NCI-H526 treated with DMSO at 0.1 percent for 48 hours (cell line): ENCODE measurements at regions not wholly inside any gene's neighbourhood (a gene's known extent, or its start where the extent isn't known, plus 50 kb on each side); places are given as distances from the start of the nearest gene placed in this dataset.
A peak's percentile ranks its signal among the peaks of the same experiment; 100 is the strongest.
"Not testable (repeated sequence)": the region's sequence is repeated elsewhere in the genome, so short reads cannot be mapped to it uniquely, and the experiment has no call there.

Experiments used
- DNase-seq: peaks from one replicate; lab custom pipeline; 2025; lab: John Stamatoyannopoulos, UW

DNA sequence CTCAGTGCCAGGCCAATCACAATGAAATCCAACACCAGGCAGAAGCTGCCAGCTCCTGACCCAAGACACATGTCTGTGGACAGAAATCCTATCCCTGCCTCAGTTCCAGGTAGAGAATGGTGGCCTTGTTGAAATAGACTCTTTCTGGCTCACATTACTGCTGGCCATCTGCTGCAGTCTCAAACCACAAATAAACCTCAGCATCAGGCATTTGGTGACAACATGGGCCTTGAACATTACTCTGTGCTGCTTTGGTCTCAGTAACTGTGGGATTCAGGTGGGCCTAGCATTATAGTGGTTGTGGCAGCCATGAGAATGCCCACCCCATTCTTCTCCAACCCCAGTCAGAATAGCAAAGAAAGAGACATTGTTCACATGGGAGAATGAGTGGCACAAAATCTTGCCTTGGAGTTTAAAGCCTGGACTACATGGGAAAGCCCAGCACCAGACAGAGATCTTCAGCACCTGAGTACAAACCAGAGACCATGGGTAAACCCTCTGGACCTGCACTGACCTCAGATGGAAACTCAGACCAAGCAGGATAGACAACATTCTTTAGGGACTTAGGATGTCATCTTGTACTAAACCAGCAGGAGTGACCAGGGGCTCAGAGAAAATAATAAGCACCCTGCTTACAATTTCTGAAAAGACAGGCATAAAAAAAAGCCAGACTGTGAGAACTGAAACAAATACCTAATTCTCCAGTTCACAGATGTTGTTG, 50.4 kb upstream of the TRAM1L1 start:
- DNase-seq, result no peak

- DNase-seq, result no peak
Measured at GRCh38 chr4:117137145-117137544, 51.8 kb upstream of the TRAM1L1 start.

GRCh38 chr4:117138732-117139131, 53.4 kb upstream of the TRAM1L1 start:
- DNase-seq, result not testable (repeated sequence)

GRCh38 chr4:117154251-117154650, 68.9 kb upstream of the TRAM1L1 start:
- no peak for DNase-seq

DNA sequence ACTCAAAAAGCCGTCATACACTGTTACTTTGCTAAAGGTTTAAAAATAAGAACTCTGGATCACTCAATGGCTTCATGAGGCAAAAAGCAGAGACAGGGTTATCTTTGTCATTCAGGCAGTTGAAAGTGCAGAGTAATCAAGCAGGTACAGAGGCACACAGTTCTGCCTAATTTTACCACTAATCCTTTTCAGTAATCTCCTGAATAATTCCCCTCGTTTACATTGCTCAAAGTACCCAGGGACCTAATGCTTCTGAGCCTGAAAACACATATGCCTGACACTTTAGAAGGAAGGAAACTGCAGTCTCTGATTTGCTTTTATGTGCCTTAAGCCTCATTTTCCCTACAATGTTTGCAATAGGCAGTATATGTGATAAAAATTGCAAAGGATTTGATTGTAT, 71.4 kb upstream of the TRAM1L1 start:
- no peak for DNase-seq

- DNase-seq, result no peak
Measured at GRCh38 chr4:117157360-117157759, 72.0 kb upstream of the TRAM1L1 start.

- no peak for DNase-seq
Measured at GRCh38 chr4:117162976-117163375, 77.6 kb upstream of the TRAM1L1 start.

DNA sequence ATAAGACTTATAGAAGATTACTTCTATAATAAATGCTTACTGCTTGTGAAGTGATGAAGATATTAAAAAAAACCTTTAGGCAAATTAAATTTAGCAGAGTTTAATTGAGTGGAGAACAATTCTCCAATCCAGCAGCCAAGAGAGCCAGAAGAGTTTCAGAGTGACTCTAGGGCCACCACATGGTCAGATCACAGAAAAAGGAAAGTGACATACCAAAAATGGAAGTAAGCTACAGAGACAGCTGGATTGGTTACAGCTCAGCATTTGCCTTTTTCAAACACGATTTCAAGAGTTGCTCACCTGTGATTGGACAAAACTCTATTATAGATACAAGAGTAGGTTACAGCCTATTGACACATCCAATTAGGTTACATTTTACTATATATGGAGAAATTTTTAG, 79.0 kb upstream of the TRAM1L1 start:
- DNase-seq, result no peak

GRCh38 chr4:117175369-117175768, 90.0 kb upstream of the TRAM1L1 start:
- not testable (repeated sequence) for DNase-seq

- peak; percentile 57 for DNase-seq
Measured at GRCh38 chr4:117203231-117203630, 117.9 kb upstream of the TRAM1L1 start.

- peak; percentile 48 for DNase-seq
Measured at GRCh38 chr4:117210551-117210950, 125.2 kb upstream of the TRAM1L1 start.

DNA sequence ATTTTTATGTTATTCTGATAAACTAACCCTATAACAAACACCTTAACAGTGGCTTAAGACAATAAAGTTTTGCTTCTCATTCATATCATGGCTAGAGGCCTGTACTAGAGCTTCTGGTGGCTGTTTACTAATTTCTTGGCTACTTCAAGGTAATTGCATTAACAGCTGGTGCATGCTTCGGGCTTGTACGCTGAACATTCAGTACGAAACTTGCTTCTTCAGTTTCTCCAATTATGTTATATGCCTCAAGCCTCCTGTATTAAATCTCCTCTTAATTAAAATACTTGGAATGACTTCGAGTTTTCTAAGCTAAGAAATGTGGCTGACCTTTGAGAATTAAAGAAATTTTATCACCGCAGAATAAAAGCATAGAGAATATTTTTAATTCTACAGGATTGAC, 138.9 kb upstream of the TRAM1L1 start:
- no peak for DNase-seq

- no peak for DNase-seq
Measured at GRCh38 chr4:117225471-117225870, 140.1 kb upstream of the TRAM1L1 start.

- DNase-seq, result no peak
Measured at GRCh38 chr4:117227925-117228324, 142.5 kb upstream of the TRAM1L1 start.

- no peak for DNase-seq
Measured at GRCh38 chr4:117239434-117239833, 154.1 kb upstream of the TRAM1L1 start.

- no peak for DNase-seq
Measured at GRCh38 chr4:117249333-117249732, 164.0 kb upstream of the TRAM1L1 start.

GRCh38 chr4:117264072-117264471, 178.7 kb upstream of the TRAM1L1 start:
- DNase-seq, result no peak

GRCh38 chr4:117267317-117267716, 181.9 kb upstream of the TRAM1L1 start:
- DNase-seq, result no peak

- DNase-seq, result no peak
Measured at GRCh38 chr4:117284736-117285135, 199.4 kb upstream of the TRAM1L1 start.

DNA sequence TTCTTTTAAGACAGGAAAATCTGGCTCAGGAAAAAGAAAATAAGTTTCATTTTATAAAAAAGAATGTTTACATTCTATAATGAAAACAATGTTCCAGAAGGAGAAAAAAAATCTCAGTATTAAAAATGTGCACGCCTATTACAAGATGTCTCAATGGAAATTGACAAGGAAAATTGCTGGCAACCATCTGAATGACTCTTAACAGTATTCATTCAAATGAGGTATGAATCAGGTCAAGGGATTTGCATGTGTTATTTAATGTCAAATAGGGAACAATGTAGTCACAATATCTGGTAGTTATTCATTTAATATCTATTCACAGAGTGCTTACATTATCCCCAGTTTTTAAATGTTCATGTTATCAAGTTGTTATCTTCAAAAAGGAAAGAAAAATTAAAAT, 208.4 kb upstream of the TRAM1L1 start:
- DNase-seq, result no peak

- no peak for DNase-seq
Measured at GRCh38 chr4:117302226-117302625, 216.8 kb upstream of the TRAM1L1 start.

- DNase-seq, result no peak
Measured at GRCh38 chr4:117311215-117311614, 225.8 kb upstream of the TRAM1L1 start.

- no peak for DNase-seq
Measured at GRCh38 chr4:117311989-117312388, 226.6 kb upstream of the TRAM1L1 start.

DNA sequence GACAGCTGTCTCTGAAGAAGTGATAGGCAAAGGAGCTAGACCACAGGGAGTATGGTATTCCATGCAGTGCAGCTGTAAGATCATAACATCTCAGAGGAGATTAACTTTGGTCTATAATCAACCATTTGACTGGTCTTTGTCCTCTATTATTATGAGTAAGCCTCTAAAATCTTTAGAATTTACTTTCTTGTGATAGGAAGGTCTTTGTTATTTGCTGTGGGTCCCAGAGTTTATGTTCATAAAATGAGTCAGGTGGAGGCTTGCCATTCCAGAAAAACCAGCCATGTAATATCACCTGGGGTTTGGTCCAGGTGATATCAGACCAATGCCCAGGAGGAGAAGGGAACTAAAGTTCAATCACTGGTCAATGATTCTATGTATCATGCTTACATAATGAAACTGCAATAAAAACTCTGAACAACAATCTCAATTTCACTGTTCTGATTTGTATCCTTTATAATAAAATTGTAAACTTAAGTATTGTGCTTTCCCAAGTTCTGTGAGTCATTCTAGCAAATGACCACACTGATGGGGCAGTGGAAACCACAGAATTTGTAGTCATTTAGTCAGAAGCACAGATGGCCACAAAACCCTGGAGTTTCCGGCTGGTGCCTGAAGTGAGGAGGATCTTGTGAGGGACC, 239.6 kb upstream of the TRAM1L1 start:
- DNase-seq, result no peak
